GM20000 (cell line): ENCODE measurements at regions not wholly inside any gene's neighbourhood (a gene's known extent, or its start where the extent isn't known, plus 50 kb on each side); places are given as distances from the start of the nearest gene placed in this dataset.

Experiments
- DNase-seq: peaks from one replicate; pipeline ENCODE4 v3.0.0; 2012; ENCODE audit warnings: low spot score
- TF ChIP-seq, protein P1 (sequence below): IDR thresholded peaks from 2 replicates; pipeline ENCODE4 v1.5.1; 2012; ENCODE audit warnings: mild to moderate bottlenecking, control low read depth; ENCODE audit errors: extremely low read depth, missing control alignments

DNA sequence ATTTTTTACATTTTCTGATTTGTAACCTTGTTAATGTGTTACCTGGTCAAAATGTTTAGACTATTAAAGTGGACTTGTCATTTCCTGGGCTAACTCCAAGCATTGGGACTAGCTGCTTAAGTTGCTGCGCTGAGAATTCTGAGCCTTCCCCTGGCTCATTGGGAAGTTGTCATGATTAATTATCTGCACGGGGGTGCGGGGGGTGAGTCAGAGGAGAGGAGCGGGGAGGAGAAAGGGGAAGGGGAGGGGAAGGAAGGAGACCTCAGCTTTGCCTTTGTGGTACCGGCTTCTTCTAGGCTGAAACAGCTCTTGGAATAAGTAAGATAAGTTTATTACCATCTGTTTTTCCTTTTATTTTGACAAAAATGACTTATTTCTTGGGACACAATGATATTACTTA, 52.9 kb upstream of the APCDD1 start:
- TF ChIP-seq, protein P1, sequence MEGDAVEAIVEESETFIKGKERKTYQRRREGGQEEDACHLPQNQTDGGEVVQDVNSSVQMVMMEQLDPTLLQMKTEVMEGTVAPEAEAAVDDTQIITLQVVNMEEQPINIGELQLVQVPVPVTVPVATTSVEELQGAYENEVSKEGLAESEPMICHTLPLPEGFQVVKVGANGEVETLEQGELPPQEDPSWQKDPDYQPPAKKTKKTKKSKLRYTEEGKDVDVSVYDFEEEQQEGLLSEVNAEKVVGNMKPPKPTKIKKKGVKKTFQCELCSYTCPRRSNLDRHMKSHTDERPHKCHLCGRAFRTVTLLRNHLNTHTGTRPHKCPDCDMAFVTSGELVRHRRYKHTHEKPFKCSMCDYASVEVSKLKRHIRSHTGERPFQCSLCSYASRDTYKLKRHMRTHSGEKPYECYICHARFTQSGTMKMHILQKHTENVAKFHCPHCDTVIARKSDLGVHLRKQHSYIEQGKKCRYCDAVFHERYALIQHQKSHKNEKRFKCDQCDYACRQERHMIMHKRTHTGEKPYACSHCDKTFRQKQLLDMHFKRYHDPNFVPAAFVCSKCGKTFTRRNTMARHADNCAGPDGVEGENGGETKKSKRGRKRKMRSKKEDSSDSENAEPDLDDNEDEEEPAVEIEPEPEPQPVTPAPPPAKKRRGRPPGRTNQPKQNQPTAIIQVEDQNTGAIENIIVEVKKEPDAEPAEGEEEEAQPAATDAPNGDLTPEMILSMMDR = no peak
- no peak for DNase-seq

DNA sequence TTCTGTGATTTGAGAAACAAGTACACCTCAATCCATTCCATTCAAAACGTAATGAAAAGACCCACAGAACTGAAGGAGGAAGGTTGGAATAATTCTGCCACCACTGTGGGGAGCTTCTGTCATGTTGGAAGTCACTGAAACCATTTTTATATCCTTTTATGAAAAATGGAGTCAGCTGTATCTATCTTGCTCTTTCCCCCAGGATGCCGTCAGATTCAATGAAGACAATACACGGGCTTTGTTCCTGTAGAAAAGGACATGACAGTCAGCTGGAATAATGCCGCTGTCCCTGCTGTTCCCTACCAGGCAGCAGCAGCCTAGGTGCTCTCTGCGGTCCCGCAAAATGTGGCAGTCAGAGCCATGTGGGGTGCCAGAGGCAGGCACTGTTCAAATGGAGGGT, 52.5 kb upstream of the APCDD1 start:
- no peak for DNase-seq
- TF ChIP-seq, protein P1 = no peak

DNA sequence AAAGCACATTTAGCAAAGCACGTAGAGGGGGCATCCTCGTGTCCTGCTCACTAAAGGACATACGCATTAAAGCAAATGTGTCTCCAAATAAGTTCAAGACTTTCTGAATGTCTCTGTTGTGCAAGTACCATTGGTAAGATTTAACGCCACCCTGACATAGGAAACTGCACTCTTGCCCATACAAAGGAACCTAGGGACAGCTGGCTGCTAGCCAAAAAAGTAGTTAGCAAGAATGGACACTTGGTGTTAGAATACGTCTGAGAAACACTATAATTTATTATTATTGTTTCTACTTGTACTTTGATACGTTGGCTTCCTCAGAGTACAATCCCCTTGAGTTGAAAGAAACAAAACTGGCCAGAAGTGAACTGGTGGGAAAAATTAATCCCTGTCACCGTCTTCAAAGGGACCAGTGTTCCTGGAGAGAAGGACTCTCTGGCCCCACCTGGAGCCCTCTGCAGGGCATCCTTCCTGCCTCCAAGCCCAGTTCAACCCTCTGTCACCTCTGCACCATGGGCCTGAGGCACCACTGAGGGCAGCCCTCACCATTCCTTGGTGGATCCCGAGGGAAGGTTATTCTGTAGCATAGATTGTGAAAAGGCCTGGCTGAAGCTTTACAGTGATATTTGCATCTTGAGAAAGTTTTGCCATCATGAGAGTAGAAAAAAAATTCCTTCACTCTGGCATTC, 51.4 kb upstream of the APCDD1 start:
- TF ChIP-seq, protein P1 = no peak
- no peak for DNase-seq

- no peak for DNase-seq
- TF ChIP-seq, protein P1 = no peak
Measured at GRCh38 chr18:10403708-10404107, 50.7 kb upstream of the APCDD1 start.

- DNase-seq = no peak
- TF ChIP-seq, protein P1 = no peak
Measured at GRCh38 chr18:10404168-10404567, 50.3 kb upstream of the APCDD1 start.
